ENCODE measurements at regions not wholly inside any gene's neighbourhood (a gene's known extent, or its start where the extent isn't known, plus 50 kb on each side); places are given as distances from the start of the nearest gene placed in this dataset.
"Not testable (repeated sequence)": the region's sequence is repeated elsewhere in the genome, so short reads cannot be mapped to it uniquely, and the experiment has no call there.

- no peak for DNase-seq
Measured at GRCh38 chr7:19623676-19624075, 85.2 kb downstream of the POLR1F start.

- no peak for DNase-seq
Measured at GRCh38 chr7:19621740-19622139, 87.1 kb downstream of the POLR1F start.

DNA sequence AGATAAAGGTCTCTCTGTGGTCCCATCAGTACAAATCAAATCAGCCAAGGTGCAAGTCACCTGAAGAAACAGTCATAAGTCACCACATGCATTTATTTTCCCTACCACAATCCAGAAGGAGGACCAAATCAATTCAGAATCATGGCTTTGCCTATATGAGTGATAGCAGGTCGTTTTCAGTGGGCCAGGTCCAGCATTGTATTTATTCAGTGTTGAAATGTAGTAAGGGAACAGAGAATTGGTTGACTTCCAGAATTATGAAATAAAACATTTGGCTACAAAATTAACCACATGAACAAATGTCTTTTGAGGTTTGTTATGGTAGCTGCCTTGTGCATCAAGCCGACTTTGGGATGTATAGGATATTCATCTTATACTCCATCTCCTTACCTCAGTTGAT lies 88.4 kb downstream of the POLR1F start:
- no peak for DNase-seq

DNA sequence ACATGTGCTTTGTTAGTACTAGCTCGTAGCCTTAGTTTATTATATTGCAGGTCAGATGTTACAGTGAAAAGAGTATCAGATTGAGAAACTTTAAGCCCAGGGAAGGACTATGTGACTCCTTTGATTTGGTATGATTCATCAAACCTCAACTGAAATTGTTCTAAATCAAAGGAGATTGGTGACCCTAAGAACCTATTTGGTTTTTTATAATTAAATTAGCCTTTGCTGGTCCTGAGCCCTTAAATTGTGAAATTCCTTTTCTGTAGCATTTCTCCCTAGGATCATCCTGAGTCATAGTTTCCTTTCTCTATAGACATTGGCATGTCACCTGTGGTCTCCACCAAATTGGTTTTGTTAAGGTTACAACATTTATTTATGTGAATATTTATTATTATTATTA lies 89.7 kb downstream of the POLR1F start:
- no peak for DNase-seq

GRCh38 chr7:19617901-19618300 lies 90.9 kb downstream of the POLR1F start:
- DNase-seq: no peak

GRCh38 chr7:19610194-19610943 lies 98.5 kb downstream of the POLR1F start:
- DNase-seq: no peak

GRCh38 chr7:19589446-19589845 lies 119.4 kb downstream of the POLR1F start:
- DNase-seq: no peak

- no peak for DNase-seq
Measured at GRCh38 chr7:19587291-19587690, 121.5 kb downstream of the POLR1F start.

DNA sequence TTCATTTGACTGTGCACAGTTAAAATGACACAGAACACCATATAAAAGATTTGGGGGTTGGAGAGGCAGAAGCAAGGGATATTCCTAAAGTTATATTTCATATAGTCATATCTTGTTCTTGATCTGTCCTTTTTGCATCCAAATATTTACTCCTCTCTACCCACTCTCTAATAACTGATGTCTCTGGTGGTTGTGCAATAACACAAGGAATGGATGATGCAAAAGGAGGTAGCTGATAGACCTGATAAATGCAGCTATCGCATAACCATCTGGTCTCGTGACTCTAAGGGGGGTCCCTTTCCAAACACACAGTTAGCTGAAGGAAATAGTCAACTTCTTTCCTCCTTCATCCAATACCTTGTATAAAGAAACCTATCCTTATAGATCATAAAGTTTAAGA lies 123.1 kb downstream of the POLR1F start:
- DNase-seq: no peak

- no peak for DNase-seq
Measured at GRCh38 chr7:19575909-19576557, 132.8 kb downstream of the POLR1F start.

- DNase-seq: no peak
Measured at GRCh38 chr7:19574131-19574530, 134.7 kb downstream of the POLR1F start.

DNA sequence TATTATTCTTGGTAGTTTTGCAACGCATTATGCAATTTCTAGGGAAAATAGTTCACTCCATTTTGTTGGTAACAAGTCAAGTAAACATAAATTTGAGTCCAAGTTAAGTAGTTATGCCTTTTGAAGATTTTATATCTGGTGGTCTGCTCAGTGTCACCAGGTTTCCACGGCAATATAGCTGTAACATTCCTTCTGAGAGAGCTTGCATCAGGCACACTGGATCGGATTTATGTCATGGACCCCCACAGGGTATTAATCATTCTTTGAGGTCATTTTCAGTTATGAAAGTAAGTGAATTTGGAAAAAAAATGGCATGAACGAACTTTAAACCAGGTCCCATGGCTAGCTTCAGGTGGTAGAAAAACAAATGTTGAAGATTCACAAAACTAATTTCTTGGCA lies 136.3 kb downstream of the POLR1F start:
- no peak for DNase-seq

DNA sequence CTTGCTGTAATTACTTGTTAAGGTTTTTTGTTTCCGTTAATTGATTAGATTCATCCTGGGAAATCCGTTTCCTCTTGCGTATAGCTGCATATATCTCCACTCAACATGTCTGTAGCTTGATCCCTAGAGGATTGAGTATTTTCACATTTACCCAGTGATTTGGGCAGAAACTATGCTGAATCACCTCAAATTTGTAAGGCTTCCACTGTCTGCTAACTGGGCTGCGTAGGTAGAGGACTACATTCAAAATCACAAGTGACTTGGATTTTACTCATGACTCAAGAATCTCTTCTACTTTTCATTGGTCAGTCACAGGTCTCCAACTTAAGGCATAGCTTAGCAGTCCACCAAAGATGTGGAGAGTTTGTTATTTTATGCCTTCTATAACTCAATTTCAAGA lies 141.8 kb downstream of the POLR1F start:
- DNase-seq: no peak

GRCh38 chr7:19565602-19566001 lies 143.2 kb downstream of the POLR1F start:
- no peak for DNase-seq

- DNase-seq: no peak
Measured at GRCh38 chr7:19561121-19561805, 147.6 kb downstream of the POLR1F start.

DNA sequence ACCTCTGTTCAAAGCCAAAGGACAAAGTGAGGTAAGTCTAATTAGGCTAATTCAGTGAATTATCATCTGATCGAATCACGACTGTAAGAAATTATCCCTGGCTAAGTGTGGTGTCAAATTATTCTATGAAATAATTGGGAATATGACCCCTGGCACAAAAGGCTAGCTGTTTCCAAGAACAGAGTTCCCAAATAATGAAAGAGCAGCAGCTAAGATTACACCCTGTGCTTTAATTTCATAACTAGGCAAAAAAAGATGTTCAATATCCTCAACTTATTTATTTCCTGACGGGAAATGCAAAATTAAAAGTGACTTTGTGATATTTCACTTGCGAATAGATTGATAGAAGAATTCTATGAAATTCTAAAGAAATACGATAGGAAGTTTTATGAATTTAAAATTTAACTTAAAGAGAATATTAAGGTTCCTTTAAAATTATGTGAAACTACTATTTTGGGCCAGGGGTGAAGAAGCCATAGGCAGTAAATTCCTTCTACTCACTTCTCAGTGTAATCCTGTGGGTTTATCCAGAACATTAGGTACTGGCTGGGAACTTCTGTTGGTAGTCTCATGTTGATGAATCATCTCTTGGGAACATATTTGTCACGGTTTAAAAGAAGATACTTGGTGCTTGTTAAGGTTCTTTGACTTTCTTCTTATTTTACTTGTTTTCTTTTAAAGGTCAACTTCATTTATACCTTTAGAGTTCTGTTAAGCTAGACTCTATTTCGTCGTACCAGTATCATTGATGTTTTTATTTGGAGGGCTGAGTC lies 148.5 kb downstream of the POLR1F start:
- DNase-seq: no peak

GRCh38 chr7:19558527-19558926 lies 150.3 kb downstream of the POLR1F start:
- DNase-seq: no peak

- DNase-seq: no peak
Measured at GRCh38 chr7:19557726-19558465, 150.9 kb downstream of the POLR1F start.

DNA sequence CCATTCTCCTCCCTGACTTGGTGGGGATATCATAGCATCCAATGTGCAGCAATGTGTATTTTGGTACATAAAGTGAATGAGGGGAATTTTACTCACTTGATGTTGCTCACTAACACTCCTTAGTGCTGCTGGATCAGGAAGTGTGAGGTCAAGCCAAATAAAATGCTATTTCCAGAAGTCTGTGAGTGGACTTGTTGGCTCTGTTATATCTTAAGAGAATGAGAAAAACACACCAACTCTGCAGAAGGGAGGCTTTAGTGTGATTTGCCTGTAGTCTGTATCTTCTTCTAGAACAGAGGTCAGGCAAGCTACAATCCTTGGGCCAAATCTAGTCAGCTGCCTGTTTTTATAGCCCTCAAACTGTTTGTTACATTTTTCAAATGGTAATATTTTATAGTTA lies 154.3 kb downstream of the POLR1F start:
- DNase-seq: no peak

GRCh38 chr7:19552576-19552975 lies 156.3 kb downstream of the POLR1F start:
- DNase-seq: no peak

DNA sequence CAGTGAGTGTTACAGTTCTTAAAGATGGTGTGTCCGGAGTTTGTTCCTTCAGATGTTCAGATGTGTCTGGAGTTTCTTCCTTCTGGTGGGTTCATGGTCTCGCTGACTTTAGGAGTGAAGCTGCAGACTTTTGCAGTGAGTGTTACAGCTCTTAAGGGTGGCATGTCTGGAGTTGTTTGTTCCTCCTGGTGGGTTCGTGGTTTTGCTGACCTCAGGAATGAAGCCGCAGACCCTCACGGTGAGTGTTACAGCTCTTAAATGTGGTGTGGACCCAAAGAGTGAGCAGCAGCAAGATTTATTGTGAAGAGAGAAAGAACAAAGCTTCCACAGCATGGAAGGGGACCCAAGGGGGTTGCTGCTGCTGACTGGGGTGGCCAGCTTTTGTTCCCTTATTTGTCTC lies 159.6 kb downstream of the POLR1F start:
- DNase-seq: not testable (repeated sequence)

DNA sequence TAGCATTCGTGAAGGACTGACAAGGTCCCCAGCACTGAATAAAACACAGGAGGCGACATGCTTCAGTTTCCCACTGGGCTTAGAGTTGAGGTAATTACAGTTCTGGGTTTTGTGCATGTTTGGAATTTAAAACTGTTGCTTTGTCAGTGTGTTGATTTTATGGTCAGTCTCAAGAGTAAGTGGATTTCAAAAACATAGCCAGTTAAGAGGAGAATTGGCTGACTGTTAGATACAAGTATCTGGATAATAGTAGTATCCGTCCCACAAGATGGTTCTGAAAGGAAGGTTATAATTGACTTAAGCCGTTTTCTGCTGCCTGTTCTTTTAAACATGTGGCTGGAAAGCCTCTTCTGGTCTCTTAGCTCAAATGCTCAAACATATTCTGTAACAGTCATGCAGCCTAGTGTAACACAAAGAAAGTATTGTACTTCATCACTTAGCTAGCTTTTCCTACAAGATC lies 170.9 kb downstream of the POLR1F start:
- DNase-seq: peak in 1 of 2 donors; percentile 1

Data from hippocampal formation (tissue), 2 donors.